HG02571 (cell line): ENCODE measurements at regions not wholly inside any gene's neighbourhood (a gene's known extent, or its start where the extent isn't known, plus 50 kb on each side); places are given as distances from the start of the nearest gene placed in this dataset.
"Not testable (repeated sequence)": the region's sequence is repeated elsewhere in the genome, so short reads cannot be mapped to it uniquely, and the experiment has no call there.

Experiments used
- ATAC-seq: cut with Tn5 transposase; IDR thresholded peaks from one replicate; pipeline ENCODE4 v1.9.1; 2021; ENCODE audit warnings: mild to moderate bottlenecking, moderate library complexity; ENCODE audit not compliant: unreplicated experiment

DNA sequence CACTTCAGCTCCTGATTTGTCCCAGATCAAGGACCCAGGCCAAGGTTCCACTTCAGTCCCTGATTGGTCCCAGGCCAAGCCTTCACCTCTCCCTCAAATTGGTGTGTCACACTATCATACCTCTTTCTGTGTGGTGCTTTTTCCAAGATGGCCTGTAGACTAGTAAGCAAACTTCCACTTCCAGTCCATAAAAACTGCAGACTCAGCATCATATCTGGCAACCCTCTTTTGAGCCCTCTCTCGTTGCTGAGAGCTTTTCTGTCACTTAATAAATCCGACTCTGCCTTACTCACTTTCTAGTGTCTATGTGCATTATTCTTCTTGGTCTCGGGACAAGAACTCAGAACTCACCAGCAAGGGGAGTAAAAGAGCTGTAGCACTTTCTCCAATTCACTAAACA, 1395.1 kb downstream of the LRFN5 start:
- no peak for ATAC-seq

DNA sequence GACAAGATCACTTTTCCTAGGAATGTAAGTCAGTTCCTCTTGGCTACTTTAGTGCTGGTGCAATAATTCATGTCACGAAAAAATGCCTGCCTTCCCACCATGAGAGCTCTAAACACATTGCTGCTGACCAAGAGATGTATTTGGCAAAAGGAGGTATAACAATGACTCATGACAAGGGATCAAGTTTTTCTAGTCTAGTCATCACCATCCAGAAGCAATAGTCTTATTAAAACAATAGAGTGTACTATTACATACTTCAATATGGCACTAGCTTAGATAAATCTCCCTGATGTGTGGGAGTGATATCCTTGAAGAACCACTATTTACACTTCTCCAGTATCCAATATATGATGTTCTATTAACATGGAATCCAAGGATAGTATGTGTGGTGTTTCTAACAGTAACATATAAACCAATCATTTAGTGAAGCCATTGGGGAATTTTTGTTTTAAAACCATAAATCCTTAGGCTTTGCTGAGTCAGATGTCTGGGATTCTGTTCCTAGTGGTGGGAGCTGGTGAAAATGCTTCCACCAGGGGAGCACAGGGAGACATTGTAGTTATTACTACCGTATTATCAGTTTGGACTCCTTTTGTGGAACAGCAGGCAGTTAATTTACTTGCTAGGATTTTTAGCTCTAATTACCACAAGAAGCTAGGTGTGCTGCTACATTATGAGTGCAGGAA, 1387.5 kb downstream of the LRFN5 start:
- no peak for ATAC-seq

GRCh38 chr14:42992930-42993329, 1386.3 kb downstream of the LRFN5 start:
- no peak for ATAC-seq

GRCh38 chr14:42980419-42980818, 1373.7 kb downstream of the LRFN5 start:
- no peak for ATAC-seq

- ATAC-seq: not testable (repeated sequence)
Observed at GRCh38 chr14:42973171-42973570, 1366.5 kb downstream of the LRFN5 start.

DNA sequence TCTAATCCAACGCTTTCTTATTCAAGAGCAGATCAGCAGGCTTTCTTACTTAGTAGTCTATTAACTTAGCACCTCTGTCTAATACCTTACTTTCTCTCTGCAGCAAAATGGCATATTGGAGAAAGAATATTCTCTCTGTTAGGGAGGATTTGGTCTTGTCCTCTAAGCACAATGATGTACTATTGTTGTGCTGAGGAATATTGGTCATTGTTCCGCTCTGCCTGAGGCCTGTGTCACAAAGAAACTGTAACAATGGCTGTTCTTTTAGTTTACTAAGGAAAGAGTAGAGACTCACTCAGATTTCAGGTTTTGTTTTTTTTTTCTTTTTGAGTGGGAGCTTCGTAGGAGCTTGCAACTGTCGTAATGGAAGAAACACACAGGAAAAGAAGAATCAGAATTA, 1358.8 kb downstream of the LRFN5 start:
- no peak for ATAC-seq

DNA sequence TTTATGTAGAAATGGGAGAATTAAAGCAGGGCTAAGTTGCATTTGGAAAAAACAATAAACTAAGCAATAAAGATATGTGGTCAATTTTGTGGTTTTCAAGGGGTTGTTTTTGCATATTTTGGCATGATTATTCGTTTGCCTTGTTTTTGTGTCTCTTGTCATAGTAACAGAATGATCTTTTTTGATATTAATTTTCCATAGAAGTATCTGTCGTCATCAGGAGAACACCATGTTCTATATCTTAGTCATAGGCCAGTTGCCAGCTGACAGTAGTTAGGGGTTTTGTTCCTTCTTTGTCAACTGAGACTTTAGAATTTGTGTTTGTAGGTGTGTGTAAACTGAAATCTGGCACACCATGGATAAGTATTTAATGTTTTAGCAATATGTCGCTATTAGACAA, 1354.8 kb downstream of the LRFN5 start:
- no peak for ATAC-seq

DNA sequence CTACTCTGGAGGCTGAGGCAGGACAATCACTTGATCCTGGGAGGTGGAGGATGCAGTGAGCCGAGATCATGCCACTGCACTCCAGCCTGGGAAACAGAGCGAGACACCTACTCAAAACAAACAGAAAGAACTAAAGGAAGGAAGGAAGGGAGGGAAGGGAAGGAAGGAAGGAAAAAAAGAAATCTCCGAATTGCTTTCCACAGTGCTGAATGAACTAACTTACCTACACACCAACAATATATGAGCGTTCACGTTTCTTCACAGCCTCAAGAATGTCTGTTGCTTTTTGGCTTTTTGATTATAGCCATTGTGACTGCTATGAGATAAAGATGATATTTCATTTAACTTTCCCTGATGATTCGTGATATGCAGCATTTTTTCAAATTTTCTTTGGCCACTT, 1343.7 kb downstream of the LRFN5 start:
- ATAC-seq: no peak

DNA sequence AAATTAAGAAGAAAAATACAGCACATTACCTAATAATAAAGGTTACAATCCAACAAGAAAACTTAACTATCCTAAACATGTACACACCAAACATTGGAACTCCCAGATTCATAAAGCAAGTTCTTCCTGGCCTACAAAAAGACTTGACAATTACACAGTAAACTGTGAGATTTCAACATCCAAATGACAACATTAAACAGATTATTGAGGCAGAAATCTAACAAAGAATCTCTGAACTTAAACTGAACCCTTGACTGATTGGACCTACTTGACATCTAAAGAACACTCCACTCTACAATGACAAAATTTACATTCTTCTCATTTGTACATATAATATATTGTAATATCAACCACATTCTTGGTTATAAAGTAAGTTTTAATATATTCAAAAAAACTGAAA, 1341.3 kb downstream of the LRFN5 start:
- no peak for ATAC-seq

GRCh38 chr14:42944284-42944683, 1337.6 kb downstream of the LRFN5 start:
- no peak for ATAC-seq

DNA sequence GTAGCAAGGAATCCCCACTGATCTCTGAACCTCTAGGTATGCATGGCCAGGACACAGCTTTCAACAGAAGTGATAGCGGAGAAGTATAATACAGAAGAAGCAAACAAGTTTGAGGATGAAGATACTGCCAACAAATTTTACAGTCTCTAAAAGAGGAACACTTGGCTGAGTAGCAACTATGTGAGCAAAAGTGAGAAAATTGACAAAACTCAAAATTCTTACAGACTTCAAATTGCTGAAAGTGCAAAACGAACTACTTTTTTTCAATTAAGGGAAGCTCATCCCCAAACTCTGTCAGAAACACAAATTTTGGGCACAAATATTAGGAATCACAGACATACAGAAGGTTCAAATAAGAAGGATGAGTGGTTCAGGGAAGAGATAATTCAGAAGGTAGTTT, 1324.6 kb downstream of the LRFN5 start:
- ATAC-seq: no peak

DNA sequence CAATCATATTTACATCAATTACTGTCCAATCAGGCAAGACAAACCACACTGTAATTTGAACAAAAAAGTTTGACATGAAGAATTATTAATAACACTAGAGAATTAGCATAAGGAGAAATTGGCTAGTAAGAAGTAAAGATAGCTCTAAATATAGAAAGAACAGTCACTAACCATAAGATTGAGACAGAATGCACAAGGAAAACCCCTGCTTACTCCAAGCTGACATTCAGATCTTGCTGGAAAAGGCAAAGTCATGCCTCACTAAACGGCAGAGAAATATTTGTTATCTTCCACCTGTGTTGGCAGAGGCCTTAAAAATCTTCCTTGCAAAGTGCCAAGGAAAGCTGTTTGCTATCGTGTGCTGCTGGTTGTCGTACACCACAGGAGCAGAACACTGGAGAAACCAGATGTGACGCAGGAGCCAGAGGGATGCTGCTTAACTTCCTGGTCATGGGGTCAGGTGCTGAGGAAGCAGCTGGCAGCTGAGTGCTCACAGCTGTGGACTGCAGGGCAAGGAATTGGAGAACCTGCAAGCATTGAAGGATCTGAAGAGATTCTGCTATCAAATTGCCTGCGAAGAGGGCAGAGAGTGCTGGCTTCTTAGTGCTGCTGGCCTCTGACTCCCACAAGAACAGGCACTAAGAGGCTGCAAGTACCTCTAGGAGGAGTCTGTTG, 1323.3 kb downstream of the LRFN5 start:
- no peak for ATAC-seq

- ATAC-seq: no peak
Observed at GRCh38 chr14:42927313-42927712, 1320.6 kb downstream of the LRFN5 start.

DNA sequence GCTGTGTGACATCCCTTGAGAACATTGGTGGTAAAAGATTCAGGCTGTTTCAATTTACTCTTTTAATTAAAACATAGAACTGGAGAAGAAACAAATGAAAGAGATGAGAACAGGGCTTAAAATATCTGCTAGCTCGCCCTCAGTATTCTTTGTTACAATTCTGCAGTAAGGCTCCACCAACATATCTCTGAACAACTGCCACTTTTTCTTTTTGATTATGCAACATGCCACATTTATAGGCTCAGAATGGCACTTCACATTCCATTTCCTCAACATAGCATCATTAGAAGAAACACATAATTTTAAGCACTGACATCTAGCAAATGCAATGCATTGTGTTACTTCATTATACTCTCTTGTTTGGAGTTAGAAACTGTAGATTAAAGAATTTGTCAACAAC, 1315.2 kb downstream of the LRFN5 start:
- ATAC-seq: no peak

DNA sequence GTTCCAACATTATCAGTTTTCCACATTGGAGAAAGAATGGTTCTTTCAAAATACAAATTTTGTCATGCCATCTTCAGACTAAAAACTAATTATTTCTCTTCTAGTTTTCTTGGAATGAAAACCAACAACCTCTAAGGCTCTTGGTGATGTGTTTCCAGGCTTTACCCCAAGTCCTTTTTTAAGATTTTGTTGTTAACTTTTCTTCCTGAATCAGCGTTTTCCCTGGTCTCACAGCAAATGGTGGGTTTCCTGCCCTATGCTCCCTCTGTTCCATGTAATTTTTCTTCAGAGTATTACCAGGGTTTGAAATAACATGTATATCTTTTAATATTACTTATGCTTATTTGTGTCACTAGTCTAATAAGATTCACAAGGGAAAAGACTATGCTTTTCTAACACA, 1311.9 kb downstream of the LRFN5 start:
- ATAC-seq: no peak

DNA sequence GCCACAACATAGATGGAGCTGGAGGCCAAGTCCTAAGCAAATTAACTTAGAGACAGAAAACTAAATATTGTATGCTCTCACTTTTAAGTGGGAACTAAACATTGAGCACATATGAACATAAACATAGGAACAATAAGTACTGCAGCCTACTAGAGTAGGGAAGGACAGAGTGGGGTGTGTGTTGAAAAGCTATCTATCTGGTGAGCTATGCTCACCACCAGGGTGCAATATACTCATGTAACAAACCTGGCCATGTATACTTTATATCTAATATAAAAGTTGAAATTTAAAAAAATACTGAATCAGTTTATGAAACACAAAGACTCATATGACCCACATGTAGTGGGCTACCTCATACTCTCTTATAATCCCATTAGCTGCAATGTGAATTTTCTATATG, 1305.0 kb downstream of the LRFN5 start:
- ATAC-seq: no peak

DNA sequence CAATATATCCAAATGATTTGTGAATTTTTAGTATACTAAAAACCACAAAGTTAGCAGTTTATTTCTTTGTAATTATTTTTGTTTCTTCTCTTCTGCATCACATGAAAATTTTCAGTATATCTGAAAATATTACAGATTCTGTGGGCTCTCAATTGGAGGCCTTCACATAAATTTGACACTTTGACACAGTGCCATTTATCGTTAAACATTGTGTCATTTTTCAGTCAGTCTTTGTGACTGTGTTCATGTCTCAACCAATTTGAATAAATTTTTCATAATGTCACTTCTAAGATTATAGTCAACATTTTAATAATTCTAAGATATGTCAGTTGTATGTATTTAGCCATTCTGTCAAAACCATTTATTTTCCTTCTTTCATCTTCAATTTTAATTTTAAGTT, 1303.0 kb downstream of the LRFN5 start:
- ATAC-seq: no peak

GRCh38 chr14:42893183-42893582, 1286.5 kb downstream of the LRFN5 start:
- ATAC-seq: no peak

DNA sequence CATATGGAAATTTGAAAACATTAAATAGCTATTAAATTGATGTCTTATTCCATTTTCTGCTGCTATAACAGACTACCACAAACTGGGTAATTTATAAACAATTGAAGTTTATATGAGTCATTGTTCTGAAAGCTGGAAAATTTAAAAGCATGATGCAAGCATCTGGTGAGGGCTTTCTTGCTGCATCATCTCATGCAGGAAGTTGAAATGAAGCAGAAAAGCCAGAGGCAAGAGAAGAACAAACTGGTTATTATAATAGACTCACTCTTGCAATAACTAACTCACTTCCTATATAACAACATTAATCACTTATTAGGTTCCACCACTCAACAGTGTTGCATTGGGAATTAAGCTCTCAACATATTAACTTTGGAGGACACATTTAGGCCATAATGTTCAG, 1277.4 kb downstream of the LRFN5 start:
- ATAC-seq: no peak

DNA sequence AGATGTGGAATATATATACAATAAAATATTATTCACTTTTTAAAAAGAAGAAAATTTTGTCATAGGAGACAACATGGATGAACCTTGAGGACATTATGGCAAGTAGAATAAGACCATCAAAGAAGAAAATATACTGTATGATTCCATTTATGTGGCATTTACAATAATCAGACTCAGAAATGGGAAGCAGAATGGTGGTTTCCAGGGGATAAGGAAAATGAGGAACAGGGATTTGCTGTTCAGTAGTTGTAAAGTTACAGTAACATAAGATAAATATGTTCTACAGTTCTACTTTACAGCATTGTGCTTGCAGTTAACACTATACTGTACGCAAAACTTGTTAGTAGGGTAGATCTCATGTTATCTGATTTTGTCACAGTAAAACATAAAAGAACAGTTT, 1271.0 kb downstream of the LRFN5 start:
- no peak for ATAC-seq

DNA sequence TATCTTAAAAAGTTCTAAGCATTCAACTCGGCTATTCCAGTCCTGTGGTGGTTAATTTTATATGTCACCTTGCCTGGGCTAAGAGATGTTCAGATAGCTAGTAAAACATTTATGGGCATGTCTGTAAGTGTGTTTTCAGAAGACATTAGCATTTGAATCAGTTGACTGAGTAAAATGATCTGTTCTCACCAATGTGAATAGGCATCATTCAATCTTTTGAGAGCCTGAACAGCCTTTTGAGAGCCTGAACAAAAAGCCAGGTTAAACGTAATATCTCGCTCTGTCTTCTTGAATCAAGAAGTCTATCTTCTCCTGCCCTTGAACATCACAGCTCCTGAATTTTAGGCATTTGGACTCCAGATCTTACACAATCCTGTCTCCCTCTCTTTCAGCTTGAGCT, 1266.1 kb downstream of the LRFN5 start:
- no peak for ATAC-seq

- ATAC-seq: no peak
Observed at GRCh38 chr14:42869681-42870080, 1263.0 kb downstream of the LRFN5 start.

DNA sequence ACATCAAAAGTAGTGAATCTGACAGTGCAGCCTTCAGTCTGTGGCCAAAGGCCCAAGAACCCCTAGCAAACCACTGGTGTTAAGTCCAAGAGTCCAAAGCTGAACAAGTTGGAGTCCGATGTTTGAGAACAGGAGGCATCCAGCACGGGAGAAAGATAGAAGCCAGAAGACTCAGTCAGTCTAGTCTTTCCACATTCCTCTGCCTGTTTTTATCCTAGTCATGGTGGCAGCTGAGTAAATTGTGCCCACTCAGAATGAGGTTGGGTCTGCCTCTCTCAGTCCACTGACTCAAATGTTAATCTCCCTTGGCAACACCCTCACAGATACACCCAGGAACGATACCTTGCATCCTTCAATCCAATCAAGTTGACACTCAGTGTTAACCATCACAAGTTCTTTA, 1255.4 kb downstream of the LRFN5 start:
- no peak for ATAC-seq
